Fibroblast of lung (primary cell): ENCODE measurements at regions not wholly inside any gene's neighbourhood (a gene's known extent, or its start where the extent isn't known, plus 50 kb on each side); places are given as distances from the start of the nearest gene placed in this dataset.

Experiments
- EZH2 ChIP-seq: IDR thresholded peaks from 2 replicates; pipeline ENCODE4 v1.5.1; 2012; ENCODE audit warnings: low read length, control low read depth, mild to moderate bottlenecking; ENCODE audit errors: missing control alignments
- TF ChIP-seq, protein P1 (sequence below), 2 donors: IDR thresholded peaks in 1 of 2; conservative IDR thresholded peaks in 1 of 2; 1 replicate in 1 of 2; 2 replicates in 1 of 2; pipeline ENCODE4 v1.5.1; 2011 to 2012; ENCODE audit warnings: low read length in 2 of 2, control low read depth in 1 of 2, inconsistent platforms in 1 of 2, low read depth in 1 of 2, mild to moderate bottlenecking in 1 of 2

GRCh38 chr4:108355902-108356535 is 187.3 kb upstream of the LEF1 start:
- TF ChIP-seq, protein P1, sequence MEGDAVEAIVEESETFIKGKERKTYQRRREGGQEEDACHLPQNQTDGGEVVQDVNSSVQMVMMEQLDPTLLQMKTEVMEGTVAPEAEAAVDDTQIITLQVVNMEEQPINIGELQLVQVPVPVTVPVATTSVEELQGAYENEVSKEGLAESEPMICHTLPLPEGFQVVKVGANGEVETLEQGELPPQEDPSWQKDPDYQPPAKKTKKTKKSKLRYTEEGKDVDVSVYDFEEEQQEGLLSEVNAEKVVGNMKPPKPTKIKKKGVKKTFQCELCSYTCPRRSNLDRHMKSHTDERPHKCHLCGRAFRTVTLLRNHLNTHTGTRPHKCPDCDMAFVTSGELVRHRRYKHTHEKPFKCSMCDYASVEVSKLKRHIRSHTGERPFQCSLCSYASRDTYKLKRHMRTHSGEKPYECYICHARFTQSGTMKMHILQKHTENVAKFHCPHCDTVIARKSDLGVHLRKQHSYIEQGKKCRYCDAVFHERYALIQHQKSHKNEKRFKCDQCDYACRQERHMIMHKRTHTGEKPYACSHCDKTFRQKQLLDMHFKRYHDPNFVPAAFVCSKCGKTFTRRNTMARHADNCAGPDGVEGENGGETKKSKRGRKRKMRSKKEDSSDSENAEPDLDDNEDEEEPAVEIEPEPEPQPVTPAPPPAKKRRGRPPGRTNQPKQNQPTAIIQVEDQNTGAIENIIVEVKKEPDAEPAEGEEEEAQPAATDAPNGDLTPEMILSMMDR (conservative IDR thresholded peaks at IDR 0.05 in 1 of 2, IDR thresholded peaks at IDR 0.05 in 1 of 2; ENCODE audit: low read depth in 1 of 2, low read length in 2 of 2) = no peak
- TF ChIP-seq EZH2 = no peak
